ENCODE measurements at regions not wholly inside any gene's neighbourhood (a gene's known extent, or its start where the extent isn't known, plus 50 kb on each side); places are given as distances from the start of the nearest gene placed in this dataset.

GRCh38 chr11:45458269-45458668, 172.1 kb upstream of the SYT13 start:
- no peak for TF ChIP-seq POLR2A (IDR thresholded peaks at IDR 0.05)
- no peak for TF ChIP-seq CTCF (IDR thresholded peaks at IDR 0.05)
- no peak for TF ChIP-seq EP300 (IDR thresholded peaks at IDR 0.05)
- TF ChIP-seq POLR2AphosphoS5 (IDR thresholded peaks at IDR 0.05): no peak

Data from suprapubic skin (tissue), 4 donors.